Activated CD4-positive, alpha-beta memory T cell treated with anti-CD3 and anti-CD28 coated beads, Interleukin-2, amount 10 ng/mL, durations not matched to agents 7 days and 5 days (primary cell): ENCODE measurements at regions not wholly inside any gene's neighbourhood (a gene's known extent, or its start where the extent isn't known, plus 50 kb on each side); places are given as distances from the start of the nearest gene placed in this dataset.

Experiments used
- CTCF ChIA-PET: fragments of 350-600 bp; sonication (Branson Sonifier 250); formaldehyde crosslinking; loops from one replicate; lab custom pipeline; 2021; ENCODE audit warnings: antibody characterized with exemption, inconsistent platforms; lab: Charles Lee
- POLR2A ChIA-PET: fragments of 350-600 bp; sonication (Branson Sonifier 250); formaldehyde crosslinking; loops from one replicate; lab custom pipeline; 2021; ENCODE audit warnings: antibody characterized with exemption; lab: Charles Lee
- DNase-seq: peaks from one replicate; pipeline ENCODE4 v3.0.0-alpha.2; 2020
- H3K27ac Mint-ChIP-seq: one replicate; pipeline ENCODE4 v1.8.0; 2021; ENCODE audit warnings: mild to moderate bottlenecking, mixed read lengths
- H3K27me3 Mint-ChIP-seq: one replicate; pipeline ENCODE4 v1.8.0; 2021; ENCODE audit warnings: mixed read lengths
- H3K36me3 Mint-ChIP-seq: one replicate; pipeline ENCODE4 v1.8.0; 2021; ENCODE audit warnings: low read depth, mixed read lengths
- H3K4me1 Mint-ChIP-seq: one replicate; pipeline ENCODE4 v1.8.0; 2021; ENCODE audit warnings: mixed read lengths
- H3K4me3 Mint-ChIP-seq: one replicate; pipeline ENCODE4 v1.8.0; 2021; ENCODE audit warnings: mild to moderate bottlenecking, mixed read lengths
- H3K9me3 Mint-ChIP-seq: one replicate; pipeline ENCODE4 v1.8.0; 2021; ENCODE audit warnings: mixed read lengths

DNA sequence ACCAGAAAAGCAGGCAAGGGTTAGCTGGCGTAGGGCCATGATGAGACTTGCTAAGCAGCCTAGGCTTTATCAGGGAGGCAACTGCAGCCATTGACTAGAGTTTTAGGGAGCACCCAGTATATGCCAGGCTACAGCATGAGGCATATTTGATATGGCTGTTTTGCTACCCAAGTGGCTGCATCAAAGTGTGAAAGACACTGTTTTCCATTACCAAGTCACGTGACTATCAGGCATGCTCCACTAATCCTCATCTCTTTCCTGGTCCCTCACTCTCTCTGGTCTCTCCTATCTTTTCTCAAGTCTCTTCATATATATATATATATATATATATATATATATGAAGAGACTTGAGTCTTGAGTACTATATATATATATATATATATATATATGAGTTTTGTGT lies 206.7 kb upstream of the POU3F1 start:
- H3K9me3 Mint-ChIP-seq, result no peaks in the 10 kb centered on the region
- H3K4me1 Mint-ChIP-seq, result peaks cover 4% of the 10 kb centered on the region
- POLR2A ChIA-PET, result no interaction called here

DNA sequence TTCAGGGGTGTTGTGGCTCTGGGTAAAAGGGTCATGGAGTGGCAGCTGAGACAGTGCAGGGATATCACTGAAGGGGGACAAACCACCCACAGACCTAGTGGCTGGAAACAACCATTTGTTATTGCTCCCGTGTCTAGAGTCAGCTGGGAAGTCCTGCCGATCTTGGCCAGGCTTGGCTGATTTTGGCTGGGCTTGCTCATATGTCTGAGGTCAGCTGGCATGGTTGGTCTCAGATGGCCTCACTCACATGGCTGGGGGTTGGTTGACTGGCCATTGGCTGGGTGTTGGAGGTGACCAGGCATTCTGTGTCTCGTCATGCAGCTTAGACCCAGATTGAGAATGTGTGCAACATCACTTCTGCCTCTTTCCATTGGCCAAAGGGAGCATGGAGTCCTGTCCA lies 203.8 kb upstream of the POU3F1 start:
- Mint-ChIP-seq H3K4me1 (peaks cover 4% of the 10 kb centered on the region), H3K27ac (no peak overlapping the region), H3K4me3 (no peak overlapping the region), H3K9me3 (no peaks in the 10 kb centered on the region), H3K36me3 (no peaks in the 10 kb centered on the region), H3K27me3 (peaks cover 23% of the 10 kb centered on the region)
- DNase-seq, result no peak
- POLR2A ChIA-PET, result no interaction called here
- CTCF ChIA-PET, result no interaction called here

More for the DNA sequence above, 206.7 kb upstream of the POU3F1 start:
- CTCF ChIA-PET, result no interaction called here
- Mint-ChIP-seq H3K36me3 (no peaks in the 10 kb centered on the region), H3K4me3 (no peak overlapping the region), H3K27me3 (peaks cover 23% of the 10 kb centered on the region), H3K27ac (no peak overlapping the region)
- DNase-seq, result no peak

GRCh38 chr1:38249001-38249400 lies 202.4 kb upstream of the POU3F1 start:
- H3K36me3 Mint-ChIP-seq, result no peaks in the 10 kb centered on the region
- DNase-seq, result no peak
- POLR2A ChIA-PET, result no interaction called here
- H3K27me3 Mint-ChIP-seq, result peaks cover 18% of the 10 kb centered on the region
- H3K4me1 Mint-ChIP-seq, result peaks cover 1% of the 10 kb centered on the region
- no peak overlapping the region for H3K4me3 Mint-ChIP-seq
- CTCF ChIA-PET, result no interaction called here
- H3K27ac Mint-ChIP-seq, result no peak overlapping the region
- H3K9me3 Mint-ChIP-seq, result no peaks in the 10 kb centered on the region

DNA sequence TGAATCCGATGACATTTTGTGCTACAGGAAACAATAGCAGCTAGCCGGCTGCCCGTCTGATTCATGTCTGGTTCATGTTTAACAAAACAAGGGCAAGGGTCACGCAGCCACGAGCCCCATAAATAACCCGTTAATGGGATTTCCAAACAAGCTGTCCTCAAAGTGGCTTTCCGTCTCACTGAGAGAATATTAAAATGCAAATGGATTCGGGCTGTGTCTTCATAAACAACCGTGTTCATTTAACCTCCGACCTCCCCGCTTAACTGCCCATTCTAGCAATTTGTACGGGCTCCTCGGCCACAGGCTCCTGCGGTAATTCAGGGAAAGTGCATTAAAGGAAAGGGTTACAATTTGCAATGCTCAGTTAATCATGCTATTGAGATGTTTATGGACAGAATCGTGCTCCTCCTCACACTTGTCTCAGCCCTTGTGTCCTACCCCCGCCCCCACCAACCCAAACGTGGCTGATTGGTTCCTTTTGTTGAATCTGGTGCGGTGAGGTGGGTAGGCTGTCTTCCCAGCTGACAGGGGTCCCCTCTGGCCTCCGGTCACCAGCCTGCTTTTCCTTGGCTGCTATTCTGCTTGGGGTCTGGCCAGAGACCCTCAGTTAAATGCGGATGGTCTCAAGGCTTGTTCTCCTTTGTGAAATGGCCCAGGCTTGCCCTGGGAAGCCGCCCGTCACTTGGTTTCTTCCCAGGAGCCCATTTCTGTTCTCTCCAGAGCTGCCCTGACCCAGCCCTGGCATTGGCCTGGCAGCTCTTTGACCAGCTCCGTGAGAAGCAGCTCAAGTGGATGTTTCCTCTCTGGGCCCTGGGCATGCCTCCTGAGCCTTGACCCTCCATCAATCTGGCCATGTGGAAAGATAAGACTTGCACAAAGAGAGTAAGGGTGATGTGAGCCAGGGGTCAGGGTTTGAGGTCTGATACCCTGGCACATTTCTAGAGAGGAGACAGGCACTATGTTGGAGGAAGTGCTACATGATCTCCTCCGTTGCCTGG lies 200.7 kb upstream of the POU3F1 start:
- no peaks in the 10 kb centered on the region for H3K36me3 Mint-ChIP-seq
- ChIA-PET CTCF (no interaction called here), POLR2A (no interaction called here)
- H3K4me1 Mint-ChIP-seq, result no peaks in the 10 kb centered on the region
- H3K27me3 Mint-ChIP-seq, result peaks cover 14% of the 10 kb centered on the region
- H3K27ac Mint-ChIP-seq, result no peak overlapping the region
- no peaks in the 10 kb centered on the region for H3K9me3 Mint-ChIP-seq
- no peak overlapping the region for H3K4me3 Mint-ChIP-seq
- DNase-seq, result no peak

DNA sequence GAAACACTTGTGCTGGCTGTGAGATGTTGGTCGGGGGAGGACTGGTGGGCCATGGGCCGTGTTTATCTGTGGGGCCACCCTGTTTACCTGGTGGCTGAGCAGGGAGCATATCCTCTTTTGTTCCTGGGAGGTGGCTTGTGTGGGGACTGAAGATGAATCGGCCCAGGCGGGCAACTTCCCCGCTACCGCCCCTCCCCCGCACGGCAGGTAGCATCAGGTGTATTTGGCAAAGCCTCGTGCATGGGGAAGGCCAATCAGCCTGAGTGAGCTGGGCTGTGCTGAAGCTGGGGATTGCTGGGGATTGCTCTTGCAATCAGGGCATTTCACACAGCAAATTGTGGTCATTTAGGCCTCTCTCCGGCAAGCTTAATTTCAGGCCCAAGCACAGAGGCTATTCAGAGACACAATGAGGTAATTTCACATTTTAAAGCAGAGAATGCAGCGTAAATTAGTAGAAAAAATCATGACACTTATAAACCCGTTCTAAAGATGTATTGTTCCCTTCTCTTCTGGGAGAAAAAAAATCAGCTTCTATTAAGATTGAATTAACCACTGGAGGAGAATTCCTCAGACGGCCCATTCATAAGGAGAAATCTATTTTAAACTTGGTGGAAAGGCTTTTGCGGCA lies 197.7 kb upstream of the POU3F1 start:
- no peak overlapping the region for H3K27ac Mint-ChIP-seq
- no peaks in the 10 kb centered on the region for H3K36me3 Mint-ChIP-seq
- H3K9me3 Mint-ChIP-seq, result no peaks in the 10 kb centered on the region
- DNase-seq, result no peak
- H3K4me1 Mint-ChIP-seq, result no peaks in the 10 kb centered on the region
- ChIA-PET POLR2A (no interaction called here), CTCF (no interaction called here)
- H3K27me3 Mint-ChIP-seq, result peaks cover 11% of the 10 kb centered on the region
- no peak overlapping the region for H3K4me3 Mint-ChIP-seq

DNA sequence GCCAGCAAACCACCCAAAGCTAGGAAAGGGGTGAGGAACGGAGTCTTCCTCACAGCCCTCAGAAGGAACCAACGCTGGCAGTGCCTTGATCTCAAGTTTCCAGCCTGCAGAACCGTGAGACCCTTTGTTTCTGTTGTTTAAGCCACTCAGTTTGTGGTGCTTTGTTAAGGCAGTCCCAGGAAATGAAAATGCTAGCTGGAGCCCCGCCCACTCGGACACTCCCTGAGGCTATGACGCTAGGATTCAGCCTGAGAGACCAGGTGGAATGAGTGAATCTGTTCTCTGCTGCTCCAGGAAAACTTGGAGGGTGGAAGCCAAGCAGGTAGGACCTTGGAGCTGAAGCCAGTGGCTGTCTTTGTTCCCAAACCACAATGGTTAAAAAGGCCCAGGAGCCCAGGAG lies 196.5 kb upstream of the POU3F1 start:
- H3K9me3 Mint-ChIP-seq, result no peaks in the 10 kb centered on the region
- POLR2A ChIA-PET, result no interaction called here
- CTCF ChIA-PET, result no interaction called here
- DNase-seq, result no peak
- no peak overlapping the region for H3K27ac Mint-ChIP-seq
- no peaks in the 10 kb centered on the region for H3K36me3 Mint-ChIP-seq
- H3K4me3 Mint-ChIP-seq, result no peak overlapping the region
- H3K27me3 Mint-ChIP-seq, result peaks cover 5% of the 10 kb centered on the region
- H3K4me1 Mint-ChIP-seq, result no peaks in the 10 kb centered on the region

DNA sequence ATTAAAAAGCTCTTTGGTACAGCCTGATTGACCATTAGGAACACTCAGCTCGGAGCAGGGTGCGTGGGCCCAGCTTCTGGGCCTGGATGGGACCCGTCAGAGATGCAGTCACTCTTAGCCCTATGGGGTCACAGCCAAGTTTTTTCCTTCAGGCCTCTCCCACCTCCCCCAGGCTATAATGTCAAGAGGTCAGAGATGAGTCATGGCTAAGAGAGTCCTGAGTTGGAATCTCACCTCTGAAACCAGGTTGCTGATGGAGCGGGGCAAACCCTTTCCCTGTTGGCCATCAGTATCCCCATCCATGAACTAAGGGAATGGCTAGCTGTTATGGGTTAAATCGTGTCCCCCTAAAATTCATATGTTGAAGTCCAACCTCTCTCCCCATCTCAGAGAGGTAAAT lies 195.9 kb upstream of the POU3F1 start:
- Mint-ChIP-seq H3K36me3 (no peaks in the 10 kb centered on the region), H3K9me3 (no peaks in the 10 kb centered on the region), H3K27ac (no peak overlapping the region), H3K4me1 (no peaks in the 10 kb centered on the region), H3K27me3 (no peaks in the 10 kb centered on the region), H3K4me3 (no peak overlapping the region)
- ChIA-PET CTCF (no interaction called here), POLR2A (no interaction called here)
- DNase-seq, result no peak

- no peak overlapping the region for H3K27ac Mint-ChIP-seq
- no peaks in the 10 kb centered on the region for H3K9me3 Mint-ChIP-seq
- H3K27me3 Mint-ChIP-seq, result no peaks in the 10 kb centered on the region
- H3K4me3 Mint-ChIP-seq, result no peak overlapping the region
- no peak for DNase-seq
- H3K36me3 Mint-ChIP-seq, result no peaks in the 10 kb centered on the region
- ChIA-PET CTCF (no interaction called here), POLR2A (no interaction called here)
- H3K4me1 Mint-ChIP-seq, result no peaks in the 10 kb centered on the region
These were observed 195.2 kb upstream of the POU3F1 start for GRCh38 chr1:38241594-38242334.

DNA sequence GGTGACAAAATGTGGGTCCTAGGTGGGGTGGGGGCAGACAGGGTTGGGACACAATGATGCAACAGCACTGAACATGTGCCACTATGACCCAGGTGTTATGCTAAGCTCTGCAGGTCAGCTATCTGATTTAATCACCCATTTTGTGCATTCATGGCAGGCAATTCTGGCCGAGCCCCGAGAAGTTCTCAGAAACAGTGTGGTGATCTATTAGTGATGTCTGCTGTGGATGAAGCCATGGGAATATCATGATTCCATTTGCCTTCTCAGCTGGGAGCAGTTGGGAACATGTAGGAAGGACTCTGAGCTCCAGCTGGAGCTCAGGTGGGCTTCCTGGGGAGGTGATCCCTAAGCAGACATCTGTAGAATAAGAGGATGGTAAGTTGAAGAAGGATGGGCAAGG lies 194.0 kb upstream of the POU3F1 start:
- Mint-ChIP-seq H3K9me3 (no peaks in the 10 kb centered on the region), H3K27ac (no peak overlapping the region), H3K4me3 (no peak overlapping the region), H3K4me1 (no peaks in the 10 kb centered on the region), H3K36me3 (no peaks in the 10 kb centered on the region), H3K27me3 (peaks cover 7% of the 10 kb centered on the region)
- ChIA-PET POLR2A (interaction anchor here (0.6 kb wide), 1 partner anchor 80 kb away, joined by 3 read pairs; no protein-coding TSS in a partner anchor), CTCF (no interaction called here)
- DNase-seq, result no peak

DNA sequence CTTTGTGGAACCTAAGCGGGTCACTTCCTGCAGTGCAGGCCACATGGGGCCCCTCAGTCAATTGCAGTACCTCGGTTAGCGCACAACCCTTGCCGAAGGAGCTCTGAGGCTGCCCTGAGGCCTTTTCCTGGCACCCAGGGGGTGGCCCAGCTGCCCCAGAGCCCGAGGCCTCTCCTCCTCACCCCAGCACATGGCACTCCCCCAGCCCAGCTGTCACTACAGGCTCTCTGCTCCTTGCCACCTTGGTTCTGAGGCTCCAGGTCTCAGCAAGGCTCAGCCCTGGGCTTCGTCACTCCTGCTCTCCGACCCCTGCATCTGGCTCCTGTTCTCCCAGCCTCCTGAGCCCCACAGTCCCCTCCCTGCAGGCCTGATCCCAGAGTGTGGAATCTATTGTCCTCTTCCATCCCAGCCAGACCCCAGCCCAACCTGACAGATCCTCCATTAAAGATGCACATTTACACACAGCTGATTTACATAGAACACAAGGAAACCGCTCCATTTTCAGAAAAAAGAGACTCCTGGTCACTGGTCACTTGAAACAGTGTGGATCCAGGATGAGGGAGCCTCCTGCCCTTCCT lies 192.8 kb upstream of the POU3F1 start:
- ChIA-PET CTCF (no interaction called here), POLR2A (no interaction called here)
- DNase-seq, result no peak
- Mint-ChIP-seq H3K4me1 (no peaks in the 10 kb centered on the region), H3K36me3 (no peaks in the 10 kb centered on the region), H3K27ac (no peak overlapping the region), H3K9me3 (no peaks in the 10 kb centered on the region), H3K4me3 (no peak overlapping the region), H3K27me3 (peaks cover 7% of the 10 kb centered on the region)

DNA sequence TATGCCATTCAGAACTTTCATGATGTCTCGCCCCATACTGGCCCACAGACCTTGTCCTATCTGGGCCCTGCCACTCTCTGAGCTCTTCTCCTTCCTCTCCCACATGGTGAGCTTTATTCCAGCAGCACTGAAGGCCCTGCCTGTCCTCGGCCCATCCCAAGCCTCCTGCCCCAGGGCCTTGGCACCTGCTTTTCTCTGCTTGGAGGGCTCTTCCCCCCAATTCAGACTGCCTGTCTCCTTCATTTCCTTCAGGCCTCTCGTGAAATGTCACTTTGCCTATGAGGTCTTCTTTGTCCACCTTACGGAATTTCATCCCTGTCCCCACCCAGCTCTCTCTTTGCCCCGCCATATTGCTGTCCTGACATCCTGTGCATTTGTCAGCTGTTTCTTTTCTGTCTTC lies 191.7 kb upstream of the POU3F1 start:
- Mint-ChIP-seq H3K36me3 (no peaks in the 10 kb centered on the region), H3K27ac (no peak overlapping the region), H3K9me3 (no peaks in the 10 kb centered on the region), H3K4me1 (no peaks in the 10 kb centered on the region), H3K4me3 (no peak overlapping the region), H3K27me3 (peaks cover 8% of the 10 kb centered on the region)
- no peak for DNase-seq
- ChIA-PET CTCF (no interaction called here), POLR2A (no interaction called here)

GRCh38 chr1:38235705-38236104 lies 189.1 kb upstream of the POU3F1 start:
- H3K27me3 Mint-ChIP-seq, result peaks cover 8% of the 10 kb centered on the region
- H3K27ac Mint-ChIP-seq, result no peak overlapping the region
- H3K36me3 Mint-ChIP-seq, result no peaks in the 10 kb centered on the region
- no peaks in the 10 kb centered on the region for H3K4me1 Mint-ChIP-seq
- ChIA-PET POLR2A (no interaction called here), CTCF (no interaction called here)
- no peak for DNase-seq
- H3K9me3 Mint-ChIP-seq, result no peaks in the 10 kb centered on the region
- no peak overlapping the region for H3K4me3 Mint-ChIP-seq

DNA sequence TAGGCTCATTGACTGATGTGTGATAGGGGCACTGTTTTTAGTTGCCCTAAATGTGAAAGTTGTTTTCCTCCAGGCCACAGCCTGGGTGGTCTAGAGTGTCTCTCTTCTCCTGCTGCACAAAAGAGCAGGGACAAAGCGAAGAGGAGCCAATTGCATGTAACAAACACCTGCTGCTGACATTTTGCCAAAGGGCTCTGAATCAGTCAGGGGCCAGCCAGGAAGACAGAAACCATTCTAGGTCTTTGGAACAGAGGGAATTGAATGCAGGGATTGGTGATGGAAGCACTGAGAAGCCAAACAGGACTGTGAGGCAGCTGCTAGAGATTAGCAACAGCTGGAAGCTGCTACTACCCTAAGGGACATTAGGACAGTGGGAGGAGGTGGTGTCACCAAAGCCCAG lies 185.3 kb upstream of the POU3F1 start:
- ChIA-PET POLR2A (no interaction called here), CTCF (no interaction called here)
- Mint-ChIP-seq H3K9me3 (no peaks in the 10 kb centered on the region), H3K4me1 (no peaks in the 10 kb centered on the region), H3K27me3 (peaks cover 14% of the 10 kb centered on the region), H3K4me3 (no peak overlapping the region), H3K27ac (no peak overlapping the region), H3K36me3 (no peaks in the 10 kb centered on the region)
- DNase-seq, result no peak
